Skeletal muscle tissue (tissue), 3 donors: ENCODE measurements at regions not wholly inside any gene's neighbourhood (a gene's known extent, or its start where the extent isn't known, plus 50 kb on each side); places are given as distances from the start of the nearest gene placed in this dataset.

ENCODE experiments used
- H3K27ac ChIP-seq: one replicate; pipeline ENCODE4 v1.7.0; 2013; ENCODE audit warnings: mild to moderate bottlenecking, low read depth, low read length, inconsistent platforms
- H3K27me3 ChIP-seq, 3 donors: one replicate each; pipeline ENCODE4 v1.7.0; 2013; ENCODE audit warnings: low read length in 3 of 3; ENCODE audit not compliant: control insufficient read depth in 3 of 3, insufficient read depth in 3 of 3
- H3K36me3 ChIP-seq, 3 donors: one replicate each; pipeline ENCODE4 v1.7.0; 2013; ENCODE audit warnings: low read length in 3 of 3; ENCODE audit not compliant: control insufficient read depth in 3 of 3, insufficient read depth in 3 of 3
- H3K4me1 ChIP-seq, 3 donors: one replicate each; pipeline ENCODE4 v1.7.0; 2013; ENCODE audit warnings: low read length in 3 of 3, mild to moderate bottlenecking in 3 of 3; ENCODE audit not compliant: control insufficient read depth in 3 of 3, insufficient read depth in 3 of 3
- H3K4me3 ChIP-seq, 3 donors: one replicate each; pipeline ENCODE4 v1.7.0; 2013; ENCODE audit warnings: low read length in 3 of 3
- H3K9ac ChIP-seq, 3 donors: one replicate each; pipeline ENCODE4 v1.7.0; 2013; ENCODE audit warnings: low read length in 3 of 3, mild to moderate bottlenecking in 3 of 3, moderate library complexity in 2 of 3, low read depth in 1 of 3
- H3K9me3 ChIP-seq, 3 donors: one replicate each; pipeline ENCODE4 v1.7.0; 2013; ENCODE audit warnings: low read length in 3 of 3; ENCODE audit not compliant: control insufficient read depth in 3 of 3
- donor health status: Osteomylitis.

DNA sequence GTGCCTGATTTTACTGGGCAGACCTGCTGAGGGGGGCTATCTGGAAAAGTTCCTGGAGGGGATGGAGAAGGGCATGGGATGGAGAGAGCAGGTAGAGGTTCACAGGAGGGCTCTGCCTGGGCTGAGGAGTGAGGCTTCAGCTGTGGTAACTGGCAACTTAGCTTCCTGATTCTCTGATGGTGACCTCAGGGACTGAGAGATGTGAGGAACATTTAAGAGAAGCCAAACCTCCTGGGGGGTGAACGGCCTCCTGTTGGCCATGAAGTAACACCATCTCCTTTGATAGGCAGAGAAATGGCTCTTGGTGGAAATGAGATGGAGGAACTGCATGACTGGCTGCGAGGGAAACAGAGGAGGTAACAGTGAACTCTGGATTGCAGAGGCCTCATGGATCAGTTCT lies 97.3 kb upstream of the ROPN1 start:
- no peaks in the 10 kb centered on the region for H3K36me3 ChIP-seq
- no peaks in the 10 kb centered on the region for H3K27me3 ChIP-seq
- peaks cover 2 to 7% (median 6%) of the 10 kb centered on the region in 3 donors for H3K4me1 ChIP-seq
- H3K27ac ChIP-seq: no peak overlapping the region
- no peak overlapping the region for H3K4me3 ChIP-seq
- H3K9ac ChIP-seq: no peak overlapping the region
- H3K9me3 ChIP-seq: no peaks in the 10 kb centered on the region

DNA sequence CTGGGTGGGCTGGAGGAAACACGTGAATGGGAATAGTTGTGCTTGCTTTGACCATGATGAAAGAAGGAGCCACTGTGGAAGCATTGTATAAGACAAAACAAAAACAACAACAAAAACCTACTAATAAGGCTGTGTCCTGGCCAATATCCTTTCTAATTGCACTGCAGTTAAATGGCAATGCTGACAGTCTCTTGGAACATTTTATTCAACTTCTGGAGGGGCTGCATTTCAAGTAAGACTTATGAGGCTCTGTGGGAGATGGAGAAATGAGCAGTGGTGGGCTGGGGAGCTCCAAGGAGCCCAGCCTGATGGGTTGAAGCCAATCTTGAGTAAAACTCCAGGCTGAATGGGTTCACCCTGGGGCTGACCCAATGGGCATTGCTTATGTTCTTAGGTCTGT lies 99.8 kb upstream of the ROPN1 start:
- no peak overlapping the region for H3K27ac ChIP-seq

DNA sequence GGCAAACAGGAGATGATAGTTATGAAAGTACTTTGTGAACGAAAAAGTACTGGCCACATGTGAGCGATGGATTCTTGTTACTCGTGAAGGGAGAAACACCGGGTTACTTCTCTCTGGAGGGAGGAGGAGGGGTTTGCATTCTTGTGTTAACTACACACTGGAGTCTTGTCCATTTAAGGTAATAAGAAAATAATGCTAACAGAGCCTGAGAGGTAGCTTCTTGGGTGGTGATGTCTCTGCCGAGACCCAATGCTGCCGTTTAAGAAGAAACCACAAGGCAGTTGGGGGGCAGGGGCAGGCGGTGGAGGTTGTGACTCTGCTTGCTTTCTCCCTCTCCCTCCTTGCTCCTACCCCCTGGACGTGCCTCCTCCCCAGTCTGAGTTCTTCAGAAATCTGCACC lies 100.9 kb upstream of the ROPN1 start:
- no peaks in the 10 kb centered on the region for H3K27me3 ChIP-seq
- H3K4me1 ChIP-seq: peaks cover 0 to 7% (median 3%) of the 10 kb centered on the region in 3 donors
- no peaks in the 10 kb centered on the region for H3K36me3 ChIP-seq
- H3K27ac ChIP-seq: no peak overlapping the region
- H3K9me3 ChIP-seq: no peaks in the 10 kb centered on the region
- no peak overlapping the region for H3K9ac ChIP-seq
- H3K4me3 ChIP-seq: no peak overlapping the region

More for the DNA sequence above, 99.8 kb upstream of the ROPN1 start:
- Histone ChIP-seq H3K9me3 (no peaks in the 10 kb centered on the region), H3K27me3 (no peaks in the 10 kb centered on the region), H3K4me3 (no peak overlapping the region), H3K4me1 (peaks cover 0 to 3% (median 0%) of the 10 kb centered on the region in 3 donors), H3K36me3 (no peaks in the 10 kb centered on the region), H3K9ac (no peak overlapping the region)

DNA sequence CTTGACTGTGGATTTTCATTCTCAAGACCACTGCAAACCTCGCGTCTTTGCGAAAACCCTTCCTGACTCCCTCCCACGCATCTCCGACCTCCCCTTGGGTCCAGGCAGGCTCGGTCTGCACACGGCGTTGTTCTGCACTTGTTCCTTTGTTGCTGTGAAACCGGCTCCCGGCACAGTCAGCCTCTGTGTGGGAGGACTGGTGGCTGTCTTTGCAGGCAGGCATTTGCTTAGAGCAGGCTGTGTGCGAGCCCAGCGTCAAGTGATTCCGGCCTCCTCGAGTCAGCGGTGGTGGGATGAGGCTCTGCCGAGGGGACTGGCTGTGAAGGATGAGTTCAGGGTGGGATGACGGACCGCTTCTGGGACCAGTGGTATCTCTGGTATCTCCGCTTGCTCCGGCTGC lies 102.6 kb upstream of the ROPN1 start:
- Histone ChIP-seq H3K9ac (no peak overlapping the region), H3K4me1 (peaks cover 0 to 7% (median 5%) of the 10 kb centered on the region in 3 donors), H3K27me3 (no peaks in the 10 kb centered on the region), H3K4me3 (no peak overlapping the region), H3K9me3 (no peaks in the 10 kb centered on the region), H3K27ac (no peak overlapping the region), H3K36me3 (no peaks in the 10 kb centered on the region)

DNA sequence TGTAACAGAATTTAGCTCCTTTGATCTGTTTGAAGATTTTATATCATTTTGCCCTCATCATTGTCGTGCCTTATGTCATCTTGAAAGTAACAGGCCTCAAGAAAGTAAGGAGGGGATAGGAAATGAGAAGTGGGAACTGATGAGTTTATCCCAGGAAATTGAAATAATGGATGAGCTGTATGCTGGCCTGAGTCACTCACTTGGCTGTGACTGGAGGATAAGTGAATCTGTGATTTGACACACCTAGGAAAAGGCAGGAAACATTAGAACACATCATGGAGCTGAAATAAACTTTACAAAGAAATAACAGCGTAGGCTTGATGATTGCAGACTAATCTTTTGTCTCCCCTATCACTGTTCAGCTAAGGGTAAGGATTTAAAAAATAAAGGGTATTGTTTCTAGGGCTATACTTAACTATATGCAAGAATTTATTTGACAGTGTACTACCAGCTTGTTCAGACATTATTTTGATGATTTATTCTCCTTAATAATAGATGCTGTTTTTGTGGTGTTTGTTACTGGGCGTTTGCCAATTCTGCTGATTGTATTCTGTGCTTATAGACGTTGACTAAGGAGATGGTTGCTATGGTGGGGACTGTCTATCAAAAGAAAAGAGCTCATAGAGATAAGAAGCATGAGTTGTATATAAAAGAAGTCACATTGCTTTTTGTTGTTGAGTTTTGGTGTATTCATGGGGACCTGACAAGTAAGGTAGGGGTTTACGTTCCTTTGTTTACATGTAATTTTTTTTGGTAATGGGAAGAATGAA lies 105.6 kb upstream of the ROPN1 start:
- Histone ChIP-seq H3K4me3 (no peak overlapping the region), H3K36me3 (no peaks in the 10 kb centered on the region), H3K4me1 (peaks cover 0 to 7% (median 5%) of the 10 kb centered on the region in 3 donors), H3K9me3 (no peaks in the 10 kb centered on the region), H3K9ac (no peak overlapping the region), H3K27me3 (no peaks in the 10 kb centered on the region), H3K27ac (no peak overlapping the region)

DNA sequence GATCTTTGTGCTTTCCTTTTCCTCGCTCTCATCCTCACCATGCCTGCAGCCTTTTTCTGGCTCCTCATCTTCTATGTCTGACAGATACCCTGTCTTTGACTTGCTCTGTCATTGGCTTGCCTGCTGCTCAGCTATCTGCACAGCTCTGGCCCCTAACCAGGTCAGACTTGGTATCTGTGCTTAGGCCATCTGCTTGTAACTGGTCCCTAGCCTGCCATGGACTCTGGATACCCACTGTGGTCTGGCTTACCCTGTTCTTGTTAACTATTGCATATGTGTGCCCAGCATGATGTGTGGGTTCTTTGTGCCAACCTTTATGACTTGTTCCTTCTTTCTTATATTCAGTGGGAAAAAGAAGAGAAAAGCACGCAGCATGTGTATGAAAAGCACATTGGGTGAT lies 109.7 kb upstream of the ROPN1 start:
- Histone ChIP-seq H3K27ac (no peak overlapping the region), H3K9me3 (no peaks in the 10 kb centered on the region), H3K36me3 (no peaks in the 10 kb centered on the region), H3K9ac (no peak overlapping the region), H3K4me1 (peaks cover 0 to 7% (median 4%) of the 10 kb centered on the region in 3 donors), H3K4me3 (no peak overlapping the region), H3K27me3 (no peaks in the 10 kb centered on the region)

DNA sequence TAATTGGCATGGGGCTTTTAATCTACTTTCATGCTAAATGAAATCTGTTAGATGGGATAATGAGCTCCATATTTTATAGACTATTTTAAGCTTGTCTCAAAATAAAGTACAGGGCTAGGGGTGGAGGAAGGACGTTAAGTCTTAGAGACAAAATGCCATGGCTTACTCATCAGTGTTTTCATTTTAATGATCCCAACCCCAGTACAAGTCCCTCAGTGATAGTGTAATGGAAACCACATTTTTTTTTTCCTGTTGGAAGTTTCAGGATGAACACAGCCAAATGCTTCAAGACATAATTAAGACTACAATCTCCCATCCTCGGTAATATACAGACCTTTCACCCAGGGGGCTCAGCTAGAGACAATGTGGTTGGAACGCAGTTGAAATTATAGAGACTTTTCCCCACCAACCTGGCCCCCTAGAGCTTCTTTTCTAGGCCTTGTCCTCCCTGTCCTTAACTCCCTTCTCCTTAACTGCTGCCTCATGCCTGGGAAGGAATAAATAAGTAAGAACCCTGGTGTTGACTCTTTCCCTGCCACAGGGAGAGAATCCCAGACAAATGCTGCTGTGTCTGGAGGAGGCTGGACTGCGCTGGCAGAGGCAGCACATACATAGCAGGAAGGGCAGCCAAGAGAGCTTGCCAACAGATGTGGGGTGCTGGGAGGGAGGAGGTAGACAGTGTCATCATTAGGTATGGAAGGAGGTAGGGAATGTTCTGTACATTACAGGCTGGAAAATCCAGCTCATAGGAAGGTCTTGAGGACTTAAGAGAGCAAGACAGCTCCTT lies 115.4 kb upstream of the ROPN1 start:
- Histone ChIP-seq H3K27me3 (no peaks in the 10 kb centered on the region), H3K4me3 (no peak overlapping the region), H3K4me1 (peaks cover 0 to 6% (median 5%) of the 10 kb centered on the region in 3 donors), H3K36me3 (no peaks in the 10 kb centered on the region), H3K27ac (no peak overlapping the region), H3K9ac (no peak overlapping the region), H3K9me3 (no peaks in the 10 kb centered on the region)

DNA sequence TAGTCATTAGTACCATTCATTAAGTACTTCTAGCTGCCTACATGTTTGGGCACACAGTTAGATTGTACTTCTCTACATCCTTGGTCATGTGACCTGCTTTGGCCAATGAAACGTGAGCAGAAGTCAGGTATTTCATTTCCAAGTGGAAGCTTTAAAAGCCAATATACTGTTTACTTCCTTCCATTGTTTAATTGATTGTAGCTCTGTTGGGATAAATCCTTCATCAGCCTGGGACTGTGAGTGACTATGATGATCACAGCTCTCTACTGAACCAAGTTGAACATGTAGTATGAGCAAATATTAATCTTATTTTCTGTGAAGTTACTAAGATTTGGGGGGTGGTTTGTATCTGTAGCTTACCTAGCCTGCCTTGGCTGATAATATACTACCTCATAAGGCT lies 116.5 kb upstream of the ROPN1 start:
- H3K9me3 ChIP-seq: no peaks in the 10 kb centered on the region
- no peak overlapping the region for H3K4me3 ChIP-seq
- H3K27ac ChIP-seq: no peak overlapping the region
- no peaks in the 10 kb centered on the region for H3K36me3 ChIP-seq
- H3K4me1 ChIP-seq: peaks cover 0 to 6% (median 5%) of the 10 kb centered on the region in 3 donors
- no peak overlapping the region for H3K9ac ChIP-seq
- no peaks in the 10 kb centered on the region for H3K27me3 ChIP-seq

DNA sequence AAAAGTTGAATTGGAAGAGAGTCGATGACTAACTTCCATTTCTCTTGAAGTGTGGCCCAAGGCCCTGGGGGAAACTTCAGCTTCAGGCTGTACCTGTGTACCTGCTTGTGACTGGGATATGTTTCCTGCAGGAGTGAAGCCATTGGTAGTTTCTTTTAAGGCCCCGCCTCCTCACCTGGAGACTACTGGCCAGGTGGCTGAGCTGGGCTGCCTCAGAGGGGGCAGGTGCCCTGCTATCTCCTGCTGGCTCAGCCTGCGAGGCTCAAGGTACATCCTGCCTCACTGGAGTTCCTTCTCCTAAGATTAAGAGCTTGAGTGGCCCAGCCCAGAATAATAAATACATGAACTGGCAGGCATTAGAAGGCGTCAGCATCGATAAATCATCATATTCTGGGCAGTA lies 121.6 kb upstream of the ROPN1 start:
- no peaks in the 10 kb centered on the region for H3K27me3 ChIP-seq
- no peak overlapping the region for H3K9ac ChIP-seq
- H3K4me1 ChIP-seq: peaks cover 6 to 25% (median 16%) of the 10 kb centered on the region in 3 donors
- no peaks in the 10 kb centered on the region for H3K9me3 ChIP-seq
- no peaks in the 10 kb centered on the region for H3K36me3 ChIP-seq
- no peak overlapping the region for H3K27ac ChIP-seq
- no peak overlapping the region for H3K4me3 ChIP-seq

DNA sequence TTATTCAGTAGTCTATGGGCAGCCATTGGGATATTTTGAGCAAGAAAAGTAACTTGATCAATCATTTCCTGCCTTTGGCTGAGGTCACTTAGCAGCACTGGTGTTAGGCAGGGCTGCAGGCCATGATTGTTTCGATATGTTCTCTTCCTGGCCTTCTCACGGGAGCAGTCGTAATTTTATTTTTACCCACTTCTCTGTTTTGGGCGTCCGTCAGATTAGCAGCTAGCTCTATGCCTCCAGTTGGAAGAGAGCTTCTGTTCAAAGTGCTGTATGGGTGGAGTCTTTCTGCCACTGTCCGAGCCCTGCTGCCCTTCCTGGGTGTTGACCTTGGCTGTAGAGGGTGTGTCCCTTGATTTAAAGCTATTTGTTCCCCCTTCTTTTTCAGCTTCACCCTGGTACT lies 123.4 kb upstream of the ROPN1 start:
- peak overlapping the region in 2 of 3 donors; percentile 1 to 13 for H3K4me3 ChIP-seq
- no peaks in the 10 kb centered on the region for H3K9me3 ChIP-seq
- H3K36me3 ChIP-seq: no peaks in the 10 kb centered on the region
- no peaks in the 10 kb centered on the region for H3K27me3 ChIP-seq
- H3K4me1 ChIP-seq: peaks cover 6 to 33% (median 16%) of the 10 kb centered on the region in 3 donors
- H3K27ac ChIP-seq: no peak overlapping the region
- no peak overlapping the region for H3K9ac ChIP-seq
